ENCODE measurements at regions not wholly inside any gene's neighbourhood (a gene's known extent, or its start where the extent isn't known, plus 50 kb on each side); places are given as distances from the start of the nearest gene placed in this dataset.

DNA sequence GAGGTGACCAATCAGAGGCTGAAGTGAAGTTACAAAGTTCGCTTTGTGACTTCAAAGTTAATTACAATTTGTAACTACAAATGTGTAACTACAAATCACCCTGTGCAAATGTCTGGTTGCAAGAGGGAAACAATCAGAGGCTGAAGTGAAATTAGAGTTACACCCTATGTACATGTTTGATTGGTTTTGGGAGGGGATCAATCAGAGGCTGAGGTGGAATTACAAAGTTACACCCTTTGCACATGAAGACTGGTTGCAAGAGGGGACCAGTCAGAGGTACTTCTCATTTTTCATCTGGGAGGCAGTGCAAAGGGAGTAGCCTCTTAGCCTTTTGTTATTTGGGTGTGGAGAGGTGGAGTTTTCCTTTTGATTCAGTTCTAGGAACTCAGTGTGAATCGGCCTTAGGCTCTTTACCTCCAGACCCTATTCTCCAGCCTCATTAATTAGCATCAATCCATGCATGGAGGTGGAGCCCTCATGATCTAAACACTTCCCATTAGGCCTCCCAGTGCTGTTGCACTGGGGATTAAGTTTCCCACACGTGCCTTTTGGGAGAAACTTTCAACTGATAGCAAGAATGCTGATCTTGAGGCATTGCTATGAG lies 291.3 kb upstream of the MTNR1B start:
- no peak for DNase-seq (ENCODE audit: low spot score)
- peaks cover 14% of the 10 kb centered on the region for H3K9me3 Mint-ChIP-seq (ENCODE audit: low read depth)
- H3K27me3 Mint-ChIP-seq (ENCODE audit: low read depth) = peaks cover 3% of the 10 kb centered on the region
- H3K4me1 Mint-ChIP-seq (ENCODE audit: low read depth) = no peaks in the 10 kb centered on the region
- no peak for TF ChIP-seq CTCF (IDR thresholded peaks at IDR 0.05)
- H3K36me3 Mint-ChIP-seq (ENCODE audit: low read depth) = peaks cover 3% of the 10 kb centered on the region
- no peak overlapping the region for H3K27ac Mint-ChIP-seq (ENCODE audit: unreplicated experiment)
- no peak overlapping the region for H3K4me3 Mint-ChIP-seq (ENCODE audit: unreplicated experiment)

GRCh38 chr11:92681586-92681985 lies 287.9 kb upstream of the MTNR1B start:
- no peak for TF ChIP-seq CTCF (IDR thresholded peaks at IDR 0.05)
- H3K27me3 Mint-ChIP-seq (ENCODE audit: low read depth) = peaks cover 3% of the 10 kb centered on the region
- DNase-seq (ENCODE audit: low spot score) = no peak
- H3K4me3 Mint-ChIP-seq (ENCODE audit: unreplicated experiment) = no peak overlapping the region
- H3K27ac Mint-ChIP-seq (ENCODE audit: unreplicated experiment) = no peak overlapping the region
- peaks cover 14% of the 10 kb centered on the region for H3K9me3 Mint-ChIP-seq (ENCODE audit: low read depth)
- peaks cover 3% of the 10 kb centered on the region for H3K36me3 Mint-ChIP-seq (ENCODE audit: low read depth)
- H3K4me1 Mint-ChIP-seq (ENCODE audit: low read depth) = no peaks in the 10 kb centered on the region

- Mint-ChIP-seq H3K4me1 (ENCODE audit: low read depth) (no peaks in the 10 kb centered on the region), H3K4me3 (ENCODE audit: unreplicated experiment) (no peak overlapping the region), H3K9me3 (ENCODE audit: low read depth) (peaks cover 14% of the 10 kb centered on the region), H3K27ac (ENCODE audit: unreplicated experiment) (no peak overlapping the region), H3K27me3 (ENCODE audit: low read depth) (peaks cover 3% of the 10 kb centered on the region), H3K36me3 (ENCODE audit: low read depth) (peaks cover 3% of the 10 kb centered on the region)
- no peak for TF ChIP-seq CTCF (IDR thresholded peaks at IDR 0.05)
- DNase-seq (ENCODE audit: low spot score) = no peak
Observed at GRCh38 chr11:92682136-92682535, 287.3 kb upstream of the MTNR1B start.

DNA sequence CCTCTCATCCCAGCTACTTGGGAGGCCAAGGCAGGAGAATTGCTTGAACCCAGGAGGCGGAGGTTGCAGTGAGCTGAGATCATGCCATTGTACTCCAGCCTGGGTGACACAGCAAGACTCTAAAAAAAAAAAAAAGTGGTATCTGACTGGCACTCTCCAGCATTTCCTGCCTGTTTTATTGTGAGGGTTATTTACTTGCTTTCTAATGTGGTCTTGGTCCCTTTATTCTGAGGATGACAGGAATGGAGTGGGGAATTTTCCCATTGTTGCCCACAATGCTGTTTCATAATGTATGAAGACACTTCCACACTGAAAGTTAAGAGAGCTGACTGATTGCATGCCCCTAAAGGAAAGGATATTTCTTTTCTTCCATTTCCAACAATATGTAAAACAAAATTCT lies 286.5 kb upstream of the MTNR1B start:
- H3K4me3 Mint-ChIP-seq (ENCODE audit: unreplicated experiment) = no peak overlapping the region
- H3K27ac Mint-ChIP-seq (ENCODE audit: unreplicated experiment) = no peak overlapping the region
- no peaks in the 10 kb centered on the region for H3K4me1 Mint-ChIP-seq (ENCODE audit: low read depth)
- peaks cover 3% of the 10 kb centered on the region for H3K27me3 Mint-ChIP-seq (ENCODE audit: low read depth)
- DNase-seq (ENCODE audit: low spot score) = no peak
- H3K36me3 Mint-ChIP-seq (ENCODE audit: low read depth) = peaks cover 5% of the 10 kb centered on the region
- H3K9me3 Mint-ChIP-seq (ENCODE audit: low read depth) = peaks cover 11% of the 10 kb centered on the region
- no peak for TF ChIP-seq CTCF (IDR thresholded peaks at IDR 0.05)

- peaks cover 3% of the 10 kb centered on the region for H3K27me3 Mint-ChIP-seq (ENCODE audit: low read depth)
Observed at GRCh38 chr11:92685049-92685448, 284.4 kb upstream of the MTNR1B start.

More at GRCh38 chr11:92685049-92685448, 284.4 kb upstream of the MTNR1B start:
- Mint-ChIP-seq H3K9me3 (ENCODE audit: low read depth) (peaks cover 5% of the 10 kb centered on the region), H3K4me3 (ENCODE audit: unreplicated experiment) (no peak overlapping the region), H3K4me1 (ENCODE audit: low read depth) (no peaks in the 10 kb centered on the region), H3K36me3 (ENCODE audit: low read depth) (peaks cover 3% of the 10 kb centered on the region), H3K27ac (ENCODE audit: unreplicated experiment) (no peak overlapping the region)
- no peak for TF ChIP-seq CTCF (IDR thresholded peaks at IDR 0.05)
- no peak for DNase-seq (ENCODE audit: low spot score)
